ENCODE measurements at regions not wholly inside any gene's neighbourhood (a gene's known extent, or its start where the extent isn't known, plus 50 kb on each side); places are given as distances from the start of the nearest gene placed in this dataset.

DNA sequence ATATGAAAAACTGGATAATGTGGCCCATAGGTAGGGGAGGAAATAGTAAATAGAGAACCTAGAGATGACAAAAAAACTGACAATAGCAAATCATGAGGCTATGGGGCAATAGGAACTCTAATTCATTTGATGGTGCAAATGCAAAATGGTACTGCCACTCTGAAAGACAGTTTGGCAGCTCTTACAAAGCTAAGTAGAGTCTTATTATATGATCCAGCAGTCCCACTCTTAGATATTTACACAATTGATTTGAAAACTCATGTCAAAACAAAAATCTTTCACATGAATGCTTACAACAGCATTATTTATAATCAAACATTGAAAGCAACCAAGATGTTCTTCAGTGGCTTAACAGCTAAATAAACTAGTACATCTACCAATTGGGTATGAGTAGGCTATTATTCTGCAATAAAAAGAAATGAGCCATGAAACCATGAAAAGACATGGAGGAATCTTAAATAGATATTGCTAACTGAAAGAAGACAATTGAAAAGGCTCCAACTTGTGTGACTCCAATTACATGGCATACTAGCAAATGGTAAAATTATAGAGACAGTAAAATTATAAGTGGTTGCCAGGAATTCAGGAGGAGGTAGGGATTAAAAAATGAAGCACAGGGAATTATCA lies 321.8 kb upstream of the STAC start:
- TF ChIP-seq, protein P1, sequence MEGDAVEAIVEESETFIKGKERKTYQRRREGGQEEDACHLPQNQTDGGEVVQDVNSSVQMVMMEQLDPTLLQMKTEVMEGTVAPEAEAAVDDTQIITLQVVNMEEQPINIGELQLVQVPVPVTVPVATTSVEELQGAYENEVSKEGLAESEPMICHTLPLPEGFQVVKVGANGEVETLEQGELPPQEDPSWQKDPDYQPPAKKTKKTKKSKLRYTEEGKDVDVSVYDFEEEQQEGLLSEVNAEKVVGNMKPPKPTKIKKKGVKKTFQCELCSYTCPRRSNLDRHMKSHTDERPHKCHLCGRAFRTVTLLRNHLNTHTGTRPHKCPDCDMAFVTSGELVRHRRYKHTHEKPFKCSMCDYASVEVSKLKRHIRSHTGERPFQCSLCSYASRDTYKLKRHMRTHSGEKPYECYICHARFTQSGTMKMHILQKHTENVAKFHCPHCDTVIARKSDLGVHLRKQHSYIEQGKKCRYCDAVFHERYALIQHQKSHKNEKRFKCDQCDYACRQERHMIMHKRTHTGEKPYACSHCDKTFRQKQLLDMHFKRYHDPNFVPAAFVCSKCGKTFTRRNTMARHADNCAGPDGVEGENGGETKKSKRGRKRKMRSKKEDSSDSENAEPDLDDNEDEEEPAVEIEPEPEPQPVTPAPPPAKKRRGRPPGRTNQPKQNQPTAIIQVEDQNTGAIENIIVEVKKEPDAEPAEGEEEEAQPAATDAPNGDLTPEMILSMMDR (IDR thresholded peaks at IDR 0.05) = no peak
- no peak for TF ChIP-seq POLR2A (IDR thresholded peaks at IDR 0.05)
- TF ChIP-seq POLR2AphosphoS5 (IDR thresholded peaks at IDR 0.05) = no peak
- Histone ChIP-seq H3K9me3 (no peaks in the 10 kb centered on the region), H3K27me3 (replicated peaks; ENCODE audit: insufficient read depth) (no peaks in the 10 kb centered on the region), H3K4me1 (replicated peaks) (no peaks in the 10 kb centered on the region), H3K36me3 (no peaks in the 10 kb centered on the region), H3K4me3 (no peak overlapping the region), H3K27ac (no peak overlapping the region)
- no peak for DNase-seq (ENCODE audit: low spot score)
- intact Hi-C loops (cut with DNase I) = no loop called here

DNA sequence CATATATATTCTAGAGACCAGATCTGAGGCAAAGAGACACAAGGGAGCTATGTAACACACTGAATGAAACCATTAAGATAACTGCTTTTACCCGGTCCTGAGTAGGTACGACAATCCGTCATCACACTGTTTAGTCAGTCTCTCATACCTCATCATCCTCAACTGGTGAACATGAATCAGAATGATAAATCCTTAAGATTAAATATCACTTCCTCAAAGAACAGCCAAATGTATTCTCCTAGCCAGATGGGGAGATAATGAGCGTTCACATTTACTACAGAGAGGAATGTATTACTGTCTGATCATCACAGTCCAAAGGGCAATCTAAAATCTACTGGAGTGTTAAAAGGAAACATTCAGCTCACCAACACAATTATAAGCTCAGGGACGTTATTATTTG lies 319.4 kb upstream of the STAC start:
- Histone ChIP-seq H3K4me1 (replicated peaks) (no peaks in the 10 kb centered on the region), H3K9me3 (no peaks in the 10 kb centered on the region), H3K27ac (no peak overlapping the region), H3K36me3 (no peaks in the 10 kb centered on the region), H3K27me3 (replicated peaks; ENCODE audit: insufficient read depth) (no peaks in the 10 kb centered on the region), H3K4me3 (no peak overlapping the region)
- TF ChIP-seq POLR2AphosphoS5 (IDR thresholded peaks at IDR 0.05) (no peak), POLR2A (IDR thresholded peaks at IDR 0.05) (no peak)
- TF ChIP-seq, protein P1 (IDR thresholded peaks at IDR 0.05) = no peak
- no peak for DNase-seq (ENCODE audit: low spot score)
- WGBS = 41% methylated on average over 5 of the region's 5 CpGs
- intact Hi-C loops (cut with DNase I) = no loop called here

DNA sequence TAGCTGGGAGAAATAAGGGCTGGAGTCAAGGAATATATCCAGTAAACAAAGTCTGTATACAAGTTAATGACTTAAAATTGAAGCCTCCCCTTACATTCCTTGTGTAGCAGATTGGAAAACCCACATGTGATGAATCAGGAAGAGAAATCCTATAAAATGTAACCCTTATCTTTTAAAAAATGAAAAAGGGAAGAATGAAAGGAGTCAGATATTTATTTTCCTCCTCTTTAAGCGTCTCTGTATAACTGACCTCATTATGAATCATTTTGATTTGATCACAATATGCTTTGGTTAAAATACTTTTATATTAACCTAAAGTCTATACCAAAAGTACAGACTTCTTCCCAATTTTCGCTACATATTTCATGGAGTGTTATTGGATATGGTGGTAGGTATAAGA lies 316.3 kb upstream of the STAC start:
- Histone ChIP-seq H3K27ac (no peak overlapping the region), H3K9me3 (no peaks in the 10 kb centered on the region), H3K4me3 (no peak overlapping the region), H3K4me1 (replicated peaks) (no peaks in the 10 kb centered on the region), H3K36me3 (no peaks in the 10 kb centered on the region), H3K27me3 (replicated peaks; ENCODE audit: insufficient read depth) (no peaks in the 10 kb centered on the region)
- TF ChIP-seq, protein P1 (IDR thresholded peaks at IDR 0.05) = no peak
- no peak for TF ChIP-seq POLR2AphosphoS5 (IDR thresholded peaks at IDR 0.05)
- no peak for TF ChIP-seq POLR2A (IDR thresholded peaks at IDR 0.05)
- 70% methylated on average over 2 of the region's 2 CpGs for WGBS
- DNase-seq (ENCODE audit: low spot score) = no peak
- intact Hi-C loops (cut with DNase I) = no loop called here

DNA sequence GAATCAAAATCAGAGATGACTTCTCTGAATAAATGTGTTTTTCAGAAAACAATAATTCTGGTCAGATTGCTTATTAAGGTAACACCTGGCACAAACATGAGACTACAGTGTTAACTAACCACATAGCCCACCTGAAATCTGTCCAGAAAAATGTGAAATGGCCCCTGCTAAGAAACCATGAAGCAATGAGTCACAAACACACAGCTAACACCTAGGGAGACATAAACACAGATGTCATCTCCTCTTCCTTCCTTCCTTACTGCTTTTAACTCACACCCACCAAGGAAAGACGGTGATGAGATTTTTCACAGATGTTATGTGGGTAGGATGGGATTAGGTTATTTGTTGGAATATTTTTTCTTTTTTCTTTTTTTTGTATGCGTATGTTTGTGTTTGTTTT lies 315.0 kb upstream of the STAC start:
- TF ChIP-seq, protein P1 (IDR thresholded peaks at IDR 0.05) = no peak
- TF ChIP-seq POLR2A (IDR thresholded peaks at IDR 0.05) (no peak), POLR2AphosphoS5 (IDR thresholded peaks at IDR 0.05) (no peak)
- intact Hi-C loops (cut with DNase I) = no loop called here
- H3K27me3 ChIP-seq (replicated peaks; ENCODE audit: insufficient read depth) = no peaks in the 10 kb centered on the region
- H3K4me3 ChIP-seq = no peak overlapping the region
- no peaks in the 10 kb centered on the region for H3K36me3 ChIP-seq
- H3K9me3 ChIP-seq = no peaks in the 10 kb centered on the region
- 80% methylated on average over 2 of the region's 2 CpGs for WGBS
- DNase-seq (ENCODE audit: low spot score) = no peak
- H3K4me1 ChIP-seq (replicated peaks) = no peaks in the 10 kb centered on the region
- H3K27ac ChIP-seq = no peak overlapping the region

DNA sequence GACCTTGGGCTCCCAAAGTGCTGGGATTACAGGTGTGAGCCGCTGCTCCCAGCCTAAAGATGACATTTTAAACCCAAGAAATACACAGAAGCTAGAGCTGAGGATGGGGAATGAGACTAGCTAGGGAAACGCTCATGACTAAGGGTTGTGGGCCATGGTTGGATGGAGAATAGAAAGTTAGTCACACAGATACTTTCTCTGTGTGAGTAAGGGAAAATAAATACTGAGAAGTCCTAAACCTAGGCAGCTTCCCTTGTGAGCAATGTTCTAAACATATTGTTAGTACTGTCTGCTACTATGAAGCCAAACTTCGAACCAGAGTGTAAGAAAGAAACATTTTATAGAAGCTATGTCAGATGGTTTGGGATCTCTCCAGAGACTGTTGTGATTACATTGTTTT lies 304.8 kb upstream of the STAC start:
- H3K27ac ChIP-seq = no peak overlapping the region
- WGBS = 79% methylated on average over 3 of the region's 3 CpGs
- no peak overlapping the region for H3K4me3 ChIP-seq
- no peak for DNase-seq (ENCODE audit: low spot score)
- no peaks in the 10 kb centered on the region for H3K27me3 ChIP-seq (replicated peaks; ENCODE audit: insufficient read depth)
- TF ChIP-seq, protein P1 (IDR thresholded peaks at IDR 0.05) = no peak
- no peak for TF ChIP-seq POLR2A (IDR thresholded peaks at IDR 0.05)
- H3K36me3 ChIP-seq = no peaks in the 10 kb centered on the region
- intact Hi-C loops (cut with DNase I) = no loop called here
- no peaks in the 10 kb centered on the region for H3K9me3 ChIP-seq
- H3K4me1 ChIP-seq (replicated peaks) = no peaks in the 10 kb centered on the region
